ENCODE measurements at regions not wholly inside any gene's neighbourhood (a gene's known extent, or its start where the extent isn't known, plus 50 kb on each side); places are given as distances from the start of the nearest gene placed in this dataset.

- no peak for DNase-seq (ENCODE audit: low spot score)
Measured at GRCh38 chr12:66915306-66915904, 236.5 kb upstream of the GRIP1 start.

- DNase-seq (ENCODE audit: low spot score) = no peak
Measured at GRCh38 chr12:66916189-66916588, 237.3 kb upstream of the GRIP1 start.

- DNase-seq (ENCODE audit: low spot score) = no peak
Measured at GRCh38 chr12:66919466-66919865, 240.6 kb upstream of the GRIP1 start.

GRCh38 chr12:66920205-66920604 is 241.3 kb upstream of the GRIP1 start:
- no peak for DNase-seq (ENCODE audit: low spot score)

- no peak for DNase-seq (ENCODE audit: low spot score)
Measured at GRCh38 chr12:66921151-66921550, 242.3 kb upstream of the GRIP1 start.

- DNase-seq (ENCODE audit: low spot score) = no peak
Measured at GRCh38 chr12:66925083-66925482, 246.2 kb upstream of the GRIP1 start.

GRCh38 chr12:66929121-66929520 is 250.2 kb upstream of the GRIP1 start:
- no peak for DNase-seq (ENCODE audit: low spot score)

- no peak for DNase-seq (ENCODE audit: low spot score)
Measured at GRCh38 chr12:66931091-66931490, 252.2 kb upstream of the GRIP1 start.

- no peak for DNase-seq (ENCODE audit: low spot score)
Measured at GRCh38 chr12:66932126-66932525, 253.2 kb upstream of the GRIP1 start.

- no peak for DNase-seq (ENCODE audit: low spot score)
Measured at GRCh38 chr12:66934302-66935062, 255.6 kb upstream of the GRIP1 start.

- no peak for DNase-seq (ENCODE audit: low spot score)
Measured at GRCh38 chr12:66941150-66941549, 262.3 kb upstream of the GRIP1 start.

- no peak for DNase-seq (ENCODE audit: low spot score)
Measured at GRCh38 chr12:66942741-66943465, 264.0 kb upstream of the GRIP1 start.

- DNase-seq (ENCODE audit: low spot score) = no peak
Measured at GRCh38 chr12:66944365-66944764, 265.5 kb upstream of the GRIP1 start.

GRCh38 chr12:66945189-66945817 is 266.4 kb upstream of the GRIP1 start:
- no peak for DNase-seq (ENCODE audit: low spot score)

- DNase-seq (ENCODE audit: low spot score) = no peak
Measured at GRCh38 chr12:66947119-66947518, 268.2 kb upstream of the GRIP1 start.

- no peak for DNase-seq (ENCODE audit: low spot score)
Measured at GRCh38 chr12:66952668-66953067, 273.8 kb upstream of the GRIP1 start.

- DNase-seq (ENCODE audit: low spot score) = no peak
Measured at GRCh38 chr12:66956300-66956699, 277.4 kb upstream of the GRIP1 start.

GRCh38 chr12:66959276-66959675 is 280.4 kb upstream of the GRIP1 start:
- no peak for DNase-seq (ENCODE audit: low spot score)

- no peak for DNase-seq (ENCODE audit: low spot score)
Measured at GRCh38 chr12:66960006-66960405, 281.1 kb upstream of the GRIP1 start.

GRCh38 chr12:66960704-66961690 is 282.1 kb upstream of the GRIP1 start:
- DNase-seq (ENCODE audit: low spot score) = no peak

GRCh38 chr12:66962290-66962689 is 283.4 kb upstream of the GRIP1 start:
- DNase-seq (ENCODE audit: low spot score) = no peak
